ENCODE measurements at regions not wholly inside any gene's neighbourhood (a gene's known extent, or its start where the extent isn't known, plus 50 kb on each side); places are given as distances from the start of the nearest gene placed in this dataset.

DNA sequence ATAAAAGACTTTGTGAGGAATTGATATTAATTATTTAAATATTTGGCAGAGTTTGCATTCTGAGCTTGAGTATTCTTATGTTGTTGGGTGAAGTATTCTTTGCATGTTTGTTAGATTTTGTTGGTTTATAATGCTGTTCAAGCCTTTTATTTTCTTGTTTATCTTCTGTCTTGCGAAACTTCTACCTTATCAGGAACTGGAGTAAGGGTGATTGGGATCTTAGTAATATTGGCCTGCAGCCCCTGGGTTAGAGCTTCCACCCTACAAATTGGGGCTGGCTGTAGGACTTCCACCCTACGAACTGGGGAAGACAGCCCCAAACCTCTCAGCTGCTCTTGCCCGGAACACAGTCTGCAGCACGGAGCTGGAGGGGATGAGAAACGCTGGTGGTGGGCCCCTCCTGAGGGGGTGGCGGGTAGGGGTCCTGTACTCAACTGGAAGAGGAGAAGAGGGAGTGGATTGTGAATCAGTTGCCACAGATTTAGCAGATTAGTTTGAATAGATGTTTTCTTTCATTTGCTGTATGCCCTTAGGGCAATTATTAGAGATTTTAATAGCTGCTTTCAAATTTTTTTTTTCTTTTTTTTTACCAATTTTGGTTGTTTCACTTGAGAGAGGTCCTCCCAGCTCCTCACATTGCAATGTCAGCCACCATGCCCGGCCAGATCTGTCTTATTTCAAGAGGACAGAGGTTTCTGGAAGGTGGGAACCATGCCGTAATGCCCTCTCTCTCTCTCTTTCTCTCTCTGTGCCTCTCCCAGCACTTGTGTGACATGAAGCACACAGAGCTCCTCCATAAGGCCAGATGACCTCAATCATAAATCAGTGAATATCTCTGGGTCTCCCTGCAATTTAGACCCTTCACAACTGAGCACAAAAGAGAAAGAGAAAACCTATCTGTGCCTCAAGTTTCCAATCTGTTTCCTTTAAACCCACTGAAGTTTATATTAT, 123.4 kb downstream of the DICER1 start:
- Histone ChIP-seq H3K79me2 (replicated peaks; ENCODE audit: insufficient read depth) (no peaks in the 10 kb centered on the region), H3F3A (replicated peaks; ENCODE audit: low read depth) (no peaks in the 10 kb centered on the region), H4K20me1 (replicated peaks; ENCODE audit: insufficient read depth) (no peaks in the 10 kb centered on the region), H2AFZ (no peak overlapping the region), H3K27me3 (ENCODE audit: insufficient read depth) (no peaks in the 10 kb centered on the region), H3K4me3 (no peak overlapping the region), H3K4me2 (no peak overlapping the region), H3K36me3 (ENCODE audit: insufficient read depth) (no peaks in the 10 kb centered on the region), H3K4me1 (ENCODE audit: insufficient read depth) (no peaks in the 10 kb centered on the region), H3K27ac (ENCODE audit: low read depth) (no peak overlapping the region), H3K9me2 (ENCODE audit: insufficient read depth) (peaks cover 10% of the 10 kb centered on the region; the same call in 1 of the 2 replicates)
- ATAC-seq (no peak), DNase-seq (ENCODE audit: low spot score) (no peak)
- Mint-ChIP-seq H3K27me3 (ENCODE audit: insufficient read depth, low read depth, poor library complexity) (peaks cover 1% of the 10 kb centered on the region), H3K9me3 (peaks cover 11% of the 10 kb centered on the region), H3K36me3 (ENCODE audit: low read depth) (no peaks in the 10 kb centered on the region; the same call in 2 of the 3 replicates), H3K27ac (no peak overlapping the region), H3K4me1 (peaks cover 8% of the 10 kb centered on the region; the same call in 2 of the 3 replicates), H3K4me3 (no peak overlapping the region)
- TF ChIP-seq, protein P1, sequence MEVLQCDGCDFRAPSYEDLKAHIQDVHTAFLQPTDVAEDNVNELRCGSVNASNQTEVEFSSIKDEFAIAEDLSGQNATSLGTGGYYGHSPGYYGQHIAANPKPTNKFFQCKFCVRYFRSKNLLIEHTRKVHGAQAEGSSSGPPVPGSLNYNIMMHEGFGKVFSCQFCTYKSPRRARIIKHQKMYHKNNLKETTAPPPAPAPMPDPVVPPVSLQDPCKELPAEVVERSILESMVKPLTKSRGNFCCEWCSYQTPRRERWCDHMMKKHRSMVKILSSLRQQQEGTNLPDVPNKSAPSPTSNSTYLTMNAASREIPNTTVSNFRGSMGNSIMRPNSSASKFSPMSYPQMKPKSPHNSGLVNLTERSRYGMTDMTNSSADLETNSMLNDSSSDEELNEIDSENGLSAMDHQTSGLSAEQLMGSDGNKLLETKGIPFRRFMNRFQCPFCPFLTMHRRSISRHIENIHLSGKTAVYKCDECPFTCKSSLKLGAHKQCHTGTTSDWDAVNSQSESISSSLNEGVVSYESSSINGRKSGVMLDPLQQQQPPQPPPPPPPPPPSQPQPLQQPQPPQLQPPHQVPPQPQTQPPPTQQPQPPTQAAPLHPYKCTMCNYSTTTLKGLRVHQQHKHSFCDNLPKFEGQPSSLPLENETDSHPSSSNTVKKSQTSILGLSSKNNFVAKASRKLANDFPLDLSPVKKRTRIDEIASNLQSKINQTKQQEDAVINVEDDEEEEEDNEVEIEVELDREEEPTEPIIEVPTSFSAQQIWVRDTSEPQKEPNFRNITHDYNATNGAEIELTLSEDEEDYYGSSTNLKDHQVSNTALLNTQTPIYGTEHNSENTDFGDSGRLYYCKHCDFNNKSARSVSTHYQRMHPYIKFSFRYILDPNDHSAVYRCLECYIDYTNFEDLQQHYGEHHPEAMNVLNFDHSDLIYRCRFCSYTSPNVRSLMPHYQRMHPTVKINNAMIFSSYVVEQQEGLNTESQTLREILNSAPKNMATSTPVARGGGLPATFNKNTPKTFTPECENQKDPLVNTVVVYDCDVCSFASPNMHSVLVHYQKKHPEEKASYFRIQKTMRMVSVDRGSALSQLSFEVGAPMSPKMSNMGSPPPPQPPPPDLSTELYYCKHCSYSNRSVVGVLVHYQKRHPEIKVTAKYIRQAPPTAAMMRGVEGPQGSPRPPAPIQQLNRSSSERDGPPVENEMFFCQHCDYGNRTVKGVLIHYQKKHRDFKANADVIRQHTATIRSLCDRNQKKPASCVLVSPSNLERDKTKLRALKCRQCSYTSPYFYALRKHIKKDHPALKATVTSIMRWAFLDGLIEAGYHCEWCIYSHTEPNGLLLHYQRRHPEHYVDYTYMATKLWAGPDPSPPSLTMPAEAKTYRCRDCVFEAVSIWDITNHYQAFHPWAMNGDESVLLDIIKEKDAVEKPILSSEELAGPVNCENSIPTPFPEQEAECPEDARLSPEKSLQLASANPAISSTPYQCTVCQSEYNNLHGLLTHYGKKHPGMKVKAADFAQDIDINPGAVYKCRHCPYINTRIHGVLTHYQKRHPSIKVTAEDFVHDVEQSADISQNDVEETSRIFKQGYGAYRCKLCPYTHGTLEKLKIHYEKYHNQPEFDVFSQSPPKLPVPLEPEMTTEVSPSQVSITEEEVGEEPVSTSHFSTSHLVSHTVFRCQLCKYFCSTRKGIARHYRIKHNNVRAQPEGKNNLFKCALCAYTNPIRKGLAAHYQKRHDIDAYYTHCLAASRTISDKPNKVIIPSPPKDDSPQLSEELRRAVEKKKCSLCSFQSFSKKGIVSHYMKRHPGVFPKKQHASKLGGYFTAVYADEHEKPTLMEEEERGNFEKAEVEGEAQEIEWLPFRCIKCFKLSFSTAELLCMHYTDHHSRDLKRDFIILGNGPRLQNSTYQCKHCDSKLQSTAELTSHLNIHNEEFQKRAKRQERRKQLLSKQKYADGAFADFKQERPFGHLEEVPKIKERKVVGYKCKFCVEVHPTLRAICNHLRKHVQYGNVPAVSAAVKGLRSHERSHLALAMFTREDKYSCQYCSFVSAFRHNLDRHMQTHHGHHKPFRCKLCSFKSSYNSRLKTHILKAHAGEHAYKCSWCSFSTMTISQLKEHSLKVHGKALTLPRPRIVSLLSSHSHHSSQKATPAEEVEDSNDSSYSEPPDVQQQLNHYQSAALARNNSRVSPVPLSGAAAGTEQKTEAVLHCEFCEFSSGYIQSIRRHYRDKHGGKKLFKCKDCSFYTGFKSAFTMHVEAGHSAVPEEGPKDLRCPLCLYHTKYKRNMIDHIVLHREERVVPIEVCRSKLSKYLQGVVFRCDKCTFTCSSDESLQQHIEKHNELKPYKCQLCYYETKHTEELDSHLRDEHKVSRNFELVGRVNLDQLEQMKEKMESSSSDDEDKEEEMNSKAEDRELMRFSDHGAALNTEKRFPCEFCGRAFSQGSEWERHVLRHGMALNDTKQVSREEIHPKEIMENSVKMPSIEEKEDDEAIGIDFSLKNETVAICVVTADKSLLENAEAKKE (CRISPR knock-in tag; IDR thresholded peaks at IDR 0.05) = no peak
- no peak for TF ChIP-seq STAT1 (IDR thresholded peaks at IDR 0.05; ENCODE audit: unreplicated experiment)
- TF ChIP-seq, protein P2, sequence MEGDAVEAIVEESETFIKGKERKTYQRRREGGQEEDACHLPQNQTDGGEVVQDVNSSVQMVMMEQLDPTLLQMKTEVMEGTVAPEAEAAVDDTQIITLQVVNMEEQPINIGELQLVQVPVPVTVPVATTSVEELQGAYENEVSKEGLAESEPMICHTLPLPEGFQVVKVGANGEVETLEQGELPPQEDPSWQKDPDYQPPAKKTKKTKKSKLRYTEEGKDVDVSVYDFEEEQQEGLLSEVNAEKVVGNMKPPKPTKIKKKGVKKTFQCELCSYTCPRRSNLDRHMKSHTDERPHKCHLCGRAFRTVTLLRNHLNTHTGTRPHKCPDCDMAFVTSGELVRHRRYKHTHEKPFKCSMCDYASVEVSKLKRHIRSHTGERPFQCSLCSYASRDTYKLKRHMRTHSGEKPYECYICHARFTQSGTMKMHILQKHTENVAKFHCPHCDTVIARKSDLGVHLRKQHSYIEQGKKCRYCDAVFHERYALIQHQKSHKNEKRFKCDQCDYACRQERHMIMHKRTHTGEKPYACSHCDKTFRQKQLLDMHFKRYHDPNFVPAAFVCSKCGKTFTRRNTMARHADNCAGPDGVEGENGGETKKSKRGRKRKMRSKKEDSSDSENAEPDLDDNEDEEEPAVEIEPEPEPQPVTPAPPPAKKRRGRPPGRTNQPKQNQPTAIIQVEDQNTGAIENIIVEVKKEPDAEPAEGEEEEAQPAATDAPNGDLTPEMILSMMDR (conservative IDR thresholded peaks at IDR 0.05; ENCODE audit: low read depth in 2 of 2) = no peak
- no peak for TF ChIP-seq NANOG (IDR thresholded peaks at IDR 0.05; ENCODE audit: borderline replicate concordance)
- TF ChIP-seq ZNF114 (CRISPR knock-in tag; IDR thresholded peaks at IDR 0.05) = no peak
